Lower leg skin (tissue), 3 donors: ENCODE measurements at regions not wholly inside any gene's neighbourhood (a gene's known extent, or its start where the extent isn't known, plus 50 kb on each side); places are given as distances from the start of the nearest gene placed in this dataset.

Experiments used
- CTCF ChIP-seq, 3 donors: fragments of 450-650 bp; IDR thresholded peaks; one replicate each; pipeline ENCODE4 v1.5.1; 2016; ENCODE audit warnings: antibody characterized with exemption in 3 of 3, mild to moderate bottlenecking in 3 of 3, moderate library complexity in 2 of 3
- POLR2A ChIP-seq, 2 donors: fragments of 450-650 bp; IDR thresholded peaks; one replicate each; pipeline ENCODE4 v1.6.1; 2016 to 2017; ENCODE audit warnings: antibody characterized with exemption in 2 of 2, mild to moderate bottlenecking in 1 of 2, moderate library complexity in 1 of 2

- no peak for TF ChIP-seq CTCF (IDR thresholded peaks at IDR 0.05)
- no peak for TF ChIP-seq POLR2A (IDR thresholded peaks at IDR 0.05)
Measured at GRCh38 chr21:26659757-26660156, 86.7 kb upstream of the CYYR1 start.
